Spleen (tissue), 11 donors: ENCODE measurements at regions not wholly inside any gene's neighbourhood (a gene's known extent, or its start where the extent isn't known, plus 50 kb on each side); places are given as distances from the start of the nearest gene placed in this dataset.

Experiments
- DNase-seq: peaks from one replicate; pipeline ENCODE4 v3.0.0-alpha.2; 2020
- H3K27ac ChIP-seq, 8 donors: fragments of 200-600 bp; sonication (generic) in 7 of 8; 1 replicate in 4 of 8; 2 replicates in 4 of 8; pipeline versions ENCODE4 v1.5.0 to v1.8.0; 2016 to 2021; ENCODE audit warnings: inconsistent platforms in 4 of 8, mild to moderate bottlenecking in 4 of 8, moderate library complexity in 1 of 8
- H3K27me3 ChIP-seq, 7 donors: fragments of 200-600 bp; sonication (generic) in 6 of 7; replicated peaks in 1 of 7; 1 replicate in 4 of 7; 2 replicates in 3 of 7; pipeline versions ENCODE4 v1.5.0 to v1.8.0; 2016 to 2021; ENCODE audit warnings: inconsistent platforms in 3 of 7, mild to moderate bottlenecking in 1 of 7
- H3K36me3 ChIP-seq, 6 donors: fragments of 200-600 bp; sonication (generic) in 5 of 6; 1 replicate in 4 of 6; 2 replicates in 2 of 6; pipeline versions ENCODE4 v1.5.0 to v1.8.0; 2016 to 2021; ENCODE audit warnings: inconsistent platforms in 2 of 6
- H3K4me1 ChIP-seq, 6 donors: fragments of 200-600 bp; sonication (generic) in 5 of 6; 1 replicate in 3 of 6; 2 replicates in 3 of 6; pipeline versions ENCODE4 v1.5.0 to v1.8.0; 2016 to 2021; ENCODE audit warnings: inconsistent platforms in 3 of 6
- H3K4me3 ChIP-seq, 8 donors: fragments of 200-600 bp; sonication (generic) in 7 of 8; 1 replicate in 4 of 8; 2 replicates in 4 of 8; pipeline versions ENCODE4 v1.5.0 to v1.8.0; 2016 to 2021; ENCODE audit warnings: inconsistent platforms in 4 of 8, mild to moderate bottlenecking in 4 of 8, moderate library complexity in 2 of 8
- H3K9me3 ChIP-seq, 8 donors: fragments of 200-600 bp; sonication (generic) in 7 of 8; 1 replicate in 4 of 8; 2 replicates in 4 of 8; pipeline versions ENCODE4 v1.5.0 to v1.8.0; 2016 to 2021; ENCODE audit warnings: inconsistent platforms in 4 of 8
- POLR2A ChIP-seq, 3 donors: fragments of 450-650 bp; IDR thresholded peaks; one replicate each; pipeline ENCODE4 v1.5.1; 2017; ENCODE audit warnings: antibody characterized with exemption in 3 of 3, mild to moderate bottlenecking in 1 of 3
- POLR2AphosphoS5 ChIP-seq, 3 donors: sonication (generic); formaldehyde crosslinking; IDR thresholded peaks; one replicate each; pipeline ENCODE4 v1.5.1; 2017; ENCODE audit warnings: antibody characterized with exemption in 3 of 3
- WGBS, 5 donors: extraction: QIAGEN DNeasy Blood & Tissue Kit in 3 of 5; methylation state at CpG; one replicate each; pipeline versions ENCODE4 v1.1.5 to v1.1.7; 2013 to 2018; 5-methylcytosine and 5-hydroxymethylcytosine counted together
- intact Hi-C: fragments of 100-400 bp; cut with DNase I; formaldehyde crosslinking; loops from one replicate; pipeline ENCODE4 v1.15.0; 2023; ENCODE audit warnings: low total_unique reads
- TF ChIP-seq, protein P1 (sequence below), 11 experiments: fragments of 200-600 bp in 7 of 11; fragments of 450-650 bp in 4 of 11; sonication (generic) in 4 of 11; IDR thresholded peaks in 8 of 11; conservative IDR thresholded peaks in 3 of 11; 1 replicate in 7 of 11; 2 replicates in 4 of 11; pipeline versions ENCODE4 v1.4.0 to v1.8.0; 2016 to 2021; ENCODE audit warnings: antibody characterized with exemption in 11 of 11, inconsistent platforms in 4 of 11, mild to moderate bottlenecking in 1 of 11
- donor health status: healthy with polysubstance abuse.
- donor health status: DM: no; HTN: no; CAD: no; lungs with moderate emphysema.
- donor health status: DM: no; HTN: no; CAD: no.
- donor health status: Bipolar disorder and iron deficiency.
- donor health status: healthy.
- donor health status: DM: no; HTN: no; CAD: no.
- donor health status: DM: yes; HTN: yes; CAD: no.

- WGBS, 5 donors = 80 to 92% (median 89%) methylated on average over 1 of the region's 1 CpG
- TF ChIP-seq POLR2A (IDR thresholded peaks at IDR 0.05) (no peak), POLR2AphosphoS5 (IDR thresholded peaks at IDR 0.05) (no peak)
- TF ChIP-seq, protein P1, sequence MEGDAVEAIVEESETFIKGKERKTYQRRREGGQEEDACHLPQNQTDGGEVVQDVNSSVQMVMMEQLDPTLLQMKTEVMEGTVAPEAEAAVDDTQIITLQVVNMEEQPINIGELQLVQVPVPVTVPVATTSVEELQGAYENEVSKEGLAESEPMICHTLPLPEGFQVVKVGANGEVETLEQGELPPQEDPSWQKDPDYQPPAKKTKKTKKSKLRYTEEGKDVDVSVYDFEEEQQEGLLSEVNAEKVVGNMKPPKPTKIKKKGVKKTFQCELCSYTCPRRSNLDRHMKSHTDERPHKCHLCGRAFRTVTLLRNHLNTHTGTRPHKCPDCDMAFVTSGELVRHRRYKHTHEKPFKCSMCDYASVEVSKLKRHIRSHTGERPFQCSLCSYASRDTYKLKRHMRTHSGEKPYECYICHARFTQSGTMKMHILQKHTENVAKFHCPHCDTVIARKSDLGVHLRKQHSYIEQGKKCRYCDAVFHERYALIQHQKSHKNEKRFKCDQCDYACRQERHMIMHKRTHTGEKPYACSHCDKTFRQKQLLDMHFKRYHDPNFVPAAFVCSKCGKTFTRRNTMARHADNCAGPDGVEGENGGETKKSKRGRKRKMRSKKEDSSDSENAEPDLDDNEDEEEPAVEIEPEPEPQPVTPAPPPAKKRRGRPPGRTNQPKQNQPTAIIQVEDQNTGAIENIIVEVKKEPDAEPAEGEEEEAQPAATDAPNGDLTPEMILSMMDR (IDR thresholded peaks at IDR 0.05 in 8 of 11, conservative IDR thresholded peaks at IDR 0.05 in 3 of 11) = no peak
Observed at GRCh38 chr2:59761966-59762365, 791.5 kb downstream of the BCL11A start.

GRCh38 chr2:59756150-59756549 lies 797.3 kb downstream of the BCL11A start:
- 83 to 94% (median 88%) methylated on average over 5 of the region's 5 CpGs for WGBS, 5 donors
- no peaks in the 10 kb centered on the region for H3K36me3 ChIP-seq
- H3K4me3 ChIP-seq = no peak overlapping the region
- DNase-seq = no peak
- H3K27ac ChIP-seq = no peak overlapping the region
- H3K9me3 ChIP-seq = no peaks in the 10 kb centered on the region
- H3K27me3 ChIP-seq = no peaks in the 10 kb centered on the region
- intact Hi-C loops = no loop called here
- no peak for TF ChIP-seq POLR2A (IDR thresholded peaks at IDR 0.05)
- no peaks in the 10 kb centered on the region for H3K4me1 ChIP-seq

More at GRCh38 chr2:59761966-59762365, 791.5 kb downstream of the BCL11A start:
- H3K4me3 ChIP-seq = no peak overlapping the region
- no peaks in the 10 kb centered on the region for H3K4me1 ChIP-seq
- H3K9me3 ChIP-seq = no peaks in the 10 kb centered on the region
- no peaks in the 10 kb centered on the region for H3K36me3 ChIP-seq
- DNase-seq = no peak
- H3K27me3 ChIP-seq = no peaks in the 10 kb centered on the region
- intact Hi-C loops = no loop called here
- no peak overlapping the region for H3K27ac ChIP-seq

GRCh38 chr2:59754011-59754735 lies 799.3 kb downstream of the BCL11A start:
- 76 to 88% (median 84%) methylated on average over 9 of the region's 9 CpGs for WGBS, 5 donors
- H3K9me3 ChIP-seq = no peaks in the 10 kb centered on the region
- no peaks in the 10 kb centered on the region for H3K36me3 ChIP-seq
- no peak for TF ChIP-seq POLR2AphosphoS5 (IDR thresholded peaks at IDR 0.05)
- TF ChIP-seq, protein P1 (IDR thresholded peaks at IDR 0.05 in 8 of 11, conservative IDR thresholded peaks at IDR 0.05 in 3 of 11) = no peak
- TF ChIP-seq POLR2A (IDR thresholded peaks at IDR 0.05) = no peak
- DNase-seq = no peak
- no peaks in the 10 kb centered on the region for H3K27me3 ChIP-seq
- intact Hi-C loops = no loop called here
- H3K27ac ChIP-seq = no peak overlapping the region
- no peak overlapping the region for H3K4me3 ChIP-seq
- H3K4me1 ChIP-seq = no peaks in the 10 kb centered on the region

GRCh38 chr2:59752512-59752911 lies 800.9 kb downstream of the BCL11A start:
- Histone ChIP-seq H3K4me1 (no peaks in the 10 kb centered on the region), H3K9me3 (no peaks in the 10 kb centered on the region), H3K27me3 (no peaks in the 10 kb centered on the region), H3K36me3 (no peaks in the 10 kb centered on the region), H3K27ac (no peak overlapping the region), H3K4me3 (no peak overlapping the region)
- TF ChIP-seq POLR2A (IDR thresholded peaks at IDR 0.05) (no peak), POLR2AphosphoS5 (IDR thresholded peaks at IDR 0.05) (no peak)
- TF ChIP-seq, protein P1 (IDR thresholded peaks at IDR 0.05 in 8 of 11, conservative IDR thresholded peaks at IDR 0.05 in 3 of 11) = no peak
- DNase-seq = no peak
- WGBS, 5 donors = 31 to 61% (median 55%) methylated on average over 1 of the region's 1 CpG
- intact Hi-C loops = no loop called here
